ENCODE measurements at regions not wholly inside any gene's neighbourhood (a gene's known extent, or its start where the extent isn't known, plus 50 kb on each side); places are given as distances from the start of the nearest gene placed in this dataset.

- no peak for TF ChIP-seq CTCF (IDR thresholded peaks at IDR 0.05)
- no peak for TF ChIP-seq ZFX (IDR thresholded peaks at IDR 0.05; ENCODE audit: borderline replicate concordance)
Measured at GRCh38 chr10:123480845-123481244, 185.3 kb upstream of the GPR26 start.
